ENCODE measurements at regions not wholly inside any gene's neighbourhood (a gene's known extent, or its start where the extent isn't known, plus 50 kb on each side); places are given as distances from the start of the nearest gene placed in this dataset.

GRCh38 chr1:106121728-106122127, 934.7 kb upstream of the PRMT6 start:
- no peak for FAIRE-seq
- no peak for DNase-seq (ENCODE audit: low spot score in 2 of 2)

DNA sequence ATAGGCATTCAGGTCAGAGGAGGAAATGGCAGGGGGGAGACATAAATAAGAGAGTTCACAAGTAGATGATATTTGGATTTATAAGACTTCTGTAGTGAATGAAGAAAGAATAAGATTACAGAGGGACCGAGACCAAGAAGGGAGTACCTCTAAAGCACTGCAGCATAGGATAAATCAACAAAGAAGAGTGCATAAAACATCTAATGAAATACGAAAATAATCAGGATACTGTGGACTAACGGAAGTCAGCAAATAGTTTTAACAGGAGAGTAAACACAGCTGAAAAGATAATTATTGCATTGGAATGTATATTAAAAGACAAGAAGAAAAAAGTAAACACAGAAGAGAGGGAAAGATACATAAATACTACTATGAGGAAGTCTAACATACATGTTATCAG, 921.9 kb upstream of the PRMT6 start:
- no peak for FAIRE-seq
- DNase-seq (ENCODE audit: low spot score in 2 of 2), result no peak

DNA sequence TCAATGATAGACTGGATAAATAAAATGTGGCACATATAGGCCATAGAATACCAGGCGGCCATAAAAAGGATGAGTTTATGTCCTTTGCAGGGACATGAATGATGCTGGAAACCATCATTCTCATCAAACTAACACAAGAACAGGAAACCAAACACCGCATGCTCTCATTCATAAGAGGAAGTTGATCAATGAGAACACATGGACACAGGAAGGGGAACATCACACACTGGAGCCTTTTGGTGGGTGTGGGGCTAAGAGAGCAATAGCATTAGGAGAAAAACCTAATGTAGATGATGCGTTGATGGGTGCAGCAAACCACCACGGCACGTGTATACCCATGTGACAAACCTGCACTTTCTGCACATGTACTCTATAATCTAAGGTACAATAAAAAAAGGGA, 883.4 kb upstream of the PRMT6 start:
- FAIRE-seq, result no peak
- DNase-seq (ENCODE audit: low spot score in 2 of 2), result no peak

GRCh38 chr1:106178791-106179190, 877.7 kb upstream of the PRMT6 start:
- FAIRE-seq, result no peak
- DNase-seq (ENCODE audit: low spot score in 2 of 2), result no peak

DNA sequence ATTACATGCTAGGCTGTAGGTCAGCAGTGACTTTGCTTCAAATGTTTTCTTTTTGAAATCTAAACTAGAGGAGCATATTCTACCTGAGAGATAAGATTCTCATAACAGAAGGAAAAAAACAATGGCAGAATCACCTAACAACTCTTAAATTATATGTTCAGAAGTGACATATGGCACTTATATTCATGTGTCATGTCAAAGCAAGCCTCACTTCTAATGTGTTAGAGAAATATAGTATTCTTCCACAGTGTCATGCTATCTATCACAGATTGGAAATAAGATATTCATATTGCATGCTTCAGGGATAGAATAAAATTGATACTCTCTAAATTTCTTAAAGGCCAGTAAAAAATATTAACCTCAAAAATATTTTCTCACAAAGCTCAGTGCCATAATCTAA, 874.6 kb upstream of the PRMT6 start:
- FAIRE-seq (no peak), DNase-seq (ENCODE audit: low spot score in 2 of 2) (no peak)

DNA sequence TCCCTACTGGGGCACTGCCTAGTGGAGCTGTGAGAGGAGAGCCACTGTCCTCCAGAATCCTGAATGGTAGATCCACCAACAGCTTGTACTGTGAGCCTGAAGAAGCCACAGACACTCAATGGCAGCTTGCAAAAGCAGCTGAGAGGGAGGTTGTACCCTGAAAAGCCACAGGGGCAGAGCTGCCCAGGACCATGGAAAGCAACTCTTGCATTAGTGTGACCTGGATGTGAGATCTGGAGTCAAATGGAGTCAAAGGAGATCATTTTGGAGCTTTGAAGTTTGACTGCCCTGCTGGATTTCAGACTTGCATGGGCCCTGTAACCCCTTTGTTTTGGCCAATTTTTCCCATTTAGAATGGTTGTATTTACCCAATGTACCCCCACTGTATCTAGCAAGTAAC, 871.4 kb upstream of the PRMT6 start:
- no peak for DNase-seq (ENCODE audit: low spot score in 2 of 2)
- FAIRE-seq, result no peak

- FAIRE-seq (no peak), DNase-seq (ENCODE audit: low spot score in 2 of 2) (no peak)
These were observed 866.7 kb upstream of the PRMT6 start for GRCh38 chr1:106189780-106190179.

DNA sequence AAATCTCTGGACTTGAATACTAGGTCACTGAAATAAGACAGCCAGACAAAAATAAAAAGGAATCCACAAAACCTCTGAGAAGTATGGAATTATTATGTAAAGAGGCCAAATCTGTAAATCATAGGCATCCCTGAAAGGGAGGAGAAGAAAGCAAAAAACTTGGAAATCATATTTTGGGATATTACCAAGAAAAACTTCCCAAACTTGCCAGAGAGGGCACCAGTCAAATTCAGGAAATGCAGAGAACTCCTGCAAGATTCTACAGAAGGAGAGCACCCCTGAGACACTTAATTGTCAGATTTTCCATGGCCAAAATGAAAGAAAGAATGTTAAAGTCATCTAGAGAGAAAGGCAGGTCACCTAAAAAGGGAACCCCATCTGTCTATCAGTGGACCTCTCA, 862.3 kb upstream of the PRMT6 start:
- DNase-seq (ENCODE audit: low spot score in 2 of 2) (no peak), FAIRE-seq (no peak)

GRCh38 chr1:106200711-106201110, 855.8 kb upstream of the PRMT6 start:
- no peak for FAIRE-seq
- no peak for DNase-seq (ENCODE audit: low spot score in 2 of 2)

- no peak for DNase-seq (ENCODE audit: low spot score in 2 of 2)
- no peak for FAIRE-seq
These were observed 849.3 kb upstream of the PRMT6 start for GRCh38 chr1:106207185-106207584.

GRCh38 chr1:106217765-106218164, 838.7 kb upstream of the PRMT6 start:
- FAIRE-seq (no peak), DNase-seq (ENCODE audit: low spot score in 2 of 2) (no peak)

GRCh38 chr1:106222403-106222802, 834.1 kb upstream of the PRMT6 start:
- FAIRE-seq, result no peak
- no peak for DNase-seq (ENCODE audit: low spot score in 2 of 2)

DNA sequence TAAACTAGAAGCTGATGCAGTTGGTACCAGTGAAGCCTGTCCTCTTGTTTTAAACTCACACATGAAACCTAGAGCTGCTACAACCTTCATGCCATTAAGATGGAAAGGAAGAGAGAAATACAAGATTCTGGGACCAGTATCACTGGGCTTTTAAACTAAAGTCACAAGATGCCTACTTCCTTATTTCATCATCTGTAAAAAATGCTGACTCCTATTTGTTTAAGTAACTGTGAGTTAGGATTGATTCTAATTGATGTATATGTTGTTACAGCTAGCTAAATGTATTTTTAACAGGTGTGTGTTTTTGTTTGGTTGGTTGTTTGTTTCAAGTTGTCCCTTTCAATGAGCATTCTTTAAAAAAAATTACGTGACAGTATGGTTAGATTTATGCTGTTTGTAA, 833.3 kb upstream of the PRMT6 start:
- no peak for DNase-seq (ENCODE audit: low spot score in 2 of 2)
- no peak for FAIRE-seq

GRCh38 chr1:106224426-106224825, 832.0 kb upstream of the PRMT6 start:
- DNase-seq (ENCODE audit: low spot score in 2 of 2) (no peak), FAIRE-seq (no peak)

- no peak for DNase-seq (ENCODE audit: low spot score in 2 of 2)
These were observed 831.1 kb upstream of the PRMT6 start for GRCh38 chr1:106225403-106225802.

DNA sequence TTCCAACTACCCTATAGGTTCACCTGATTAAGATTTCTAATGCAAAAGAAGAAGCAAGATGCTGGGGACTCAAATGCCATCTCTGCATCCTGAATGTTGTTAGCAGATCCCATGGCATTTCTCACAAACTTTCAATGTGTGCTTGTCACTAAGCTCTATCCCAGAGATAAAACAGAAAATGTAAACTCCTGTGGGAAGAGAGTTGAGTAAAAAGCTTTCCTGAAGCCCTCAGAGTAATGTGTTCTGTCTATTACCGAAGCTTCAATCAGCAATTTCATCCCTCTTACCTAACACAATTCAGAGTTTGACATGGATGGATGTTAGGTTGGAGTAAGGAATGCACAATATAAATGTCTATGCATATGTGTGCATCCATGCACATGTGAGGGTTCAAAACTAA, 829.9 kb upstream of the PRMT6 start:
- DNase-seq (ENCODE audit: low spot score in 2 of 2), result no peak
- FAIRE-seq, result no peak

More at GRCh38 chr1:106225403-106225802, 831.1 kb upstream of the PRMT6 start:
- no peak for FAIRE-seq

DNA sequence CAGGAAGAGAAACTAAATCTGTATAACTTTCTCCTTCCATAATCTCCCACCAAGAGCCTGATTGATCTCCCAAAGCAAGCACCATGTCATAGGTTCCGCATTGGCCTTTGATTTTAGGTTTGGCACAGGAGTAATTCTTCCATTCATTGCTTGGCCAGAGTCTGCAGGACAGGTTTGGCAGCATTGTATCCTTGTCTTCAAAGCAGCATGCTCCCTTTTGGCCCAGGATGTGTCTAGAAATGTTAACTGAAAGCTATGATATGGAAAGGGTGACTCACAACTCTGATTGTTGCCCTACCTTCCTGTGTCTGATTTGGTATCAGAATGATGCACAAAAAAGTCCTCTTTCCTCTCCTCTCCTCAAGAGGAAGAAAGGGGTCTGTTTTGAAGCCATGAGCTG, 824.3 kb upstream of the PRMT6 start:
- FAIRE-seq (no peak), DNase-seq (ENCODE audit: low spot score in 2 of 2) (no peak)

GRCh38 chr1:106233511-106233910, 823.0 kb upstream of the PRMT6 start:
- FAIRE-seq (no peak), DNase-seq (ENCODE audit: low spot score in 2 of 2) (no peak)

DNA sequence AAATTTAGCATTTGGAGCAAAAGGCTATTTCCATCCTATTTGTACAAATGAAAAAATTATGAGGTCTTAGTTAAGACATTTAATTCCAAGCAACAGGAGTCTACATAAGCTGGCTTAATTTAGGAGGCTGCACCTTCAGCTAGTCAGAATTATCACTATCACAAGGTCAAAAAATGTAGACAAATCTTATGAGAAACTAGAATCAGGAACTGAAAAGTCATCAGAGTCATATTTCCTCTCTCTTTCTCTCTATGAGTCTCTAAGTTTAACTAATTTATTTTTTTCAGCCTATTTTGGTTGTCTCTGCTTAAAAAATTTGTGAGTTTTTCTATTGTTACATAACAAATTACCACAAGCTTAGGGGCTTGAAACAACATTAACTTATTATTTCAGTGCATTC, 807.1 kb upstream of the PRMT6 start:
- FAIRE-seq (no peak), DNase-seq (ENCODE audit: low spot score in 2 of 2) (no peak)

GRCh38 chr1:106249810-106250209, 806.7 kb upstream of the PRMT6 start:
- FAIRE-seq (no peak), DNase-seq (ENCODE audit: low spot score in 2 of 2) (no peak)

GRCh38 chr1:106254748-106255147, 801.7 kb upstream of the PRMT6 start:
- FAIRE-seq (no peak), DNase-seq (ENCODE audit: low spot score in 2 of 2) (no peak)

GRCh38 chr1:106266786-106267185, 789.7 kb upstream of the PRMT6 start:
- DNase-seq (ENCODE audit: low spot score in 2 of 2) (no peak), FAIRE-seq (no peak)

DNA sequence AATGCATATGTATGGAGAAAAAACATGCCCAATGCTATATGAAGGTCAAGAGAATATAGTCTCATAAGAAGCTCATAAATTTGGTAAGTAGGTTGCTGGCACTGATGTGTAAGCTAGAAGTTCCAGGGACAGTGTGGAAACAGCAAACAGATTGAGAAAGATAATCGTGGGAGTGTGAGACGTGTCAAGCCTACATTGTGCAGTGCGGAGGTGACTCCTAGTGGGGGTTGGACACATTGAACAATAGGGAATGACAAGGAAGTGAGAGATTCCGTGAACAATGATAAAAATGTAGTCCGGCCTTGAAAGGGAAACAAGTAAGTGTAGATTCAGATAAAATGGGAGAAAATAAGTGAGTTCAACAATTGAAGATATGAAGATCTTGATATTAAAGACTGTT, 788.4 kb upstream of the PRMT6 start:
- FAIRE-seq, result no peak

DNA sequence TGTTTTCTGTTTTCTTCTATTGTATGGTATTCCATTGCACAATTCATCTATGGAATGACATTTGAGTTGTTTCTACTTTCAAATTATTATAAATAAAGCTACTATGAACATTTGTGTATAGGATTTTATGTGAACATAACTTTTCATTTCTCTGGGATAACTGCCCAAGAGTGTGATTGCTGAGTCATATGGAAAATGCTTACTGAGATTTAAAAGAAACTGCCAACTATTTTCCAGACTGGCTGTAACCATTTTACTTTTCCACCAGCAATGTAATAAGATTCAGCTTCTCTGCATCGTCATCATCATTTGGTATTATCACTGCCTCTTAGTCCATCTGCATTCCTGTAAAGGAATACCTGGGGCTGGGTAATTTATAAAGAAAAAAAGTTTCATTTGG, 779.6 kb upstream of the PRMT6 start:
- no peak for FAIRE-seq

More for the DNA sequence above, 788.4 kb upstream of the PRMT6 start:
- no peak for DNase-seq (ENCODE audit: low spot score in 2 of 2)

More for the DNA sequence above, 779.6 kb upstream of the PRMT6 start:
- no peak for DNase-seq (ENCODE audit: low spot score in 2 of 2)
